ENCODE measurements at regions not wholly inside any gene's neighbourhood (a gene's known extent, or its start where the extent isn't known, plus 50 kb on each side); places are given as distances from the start of the nearest gene placed in this dataset.
A peak's percentile ranks its signal among the peaks of the same experiment; 100 is the strongest.

- DNase-seq (ENCODE audit: low read depth) = no peak
Observed at GRCh38 chr12:93042684-93043083, 113.6 kb upstream of the EEA1 start.

- no peak for DNase-seq (ENCODE audit: low read depth)
Observed at GRCh38 chr12:93043192-93043876, 114.2 kb upstream of the EEA1 start.

GRCh38 chr12:93043877-93044209 lies 114.7 kb upstream of the EEA1 start:
- DNase-seq (ENCODE audit: low read depth) = no peak

- DNase-seq (ENCODE audit: low read depth) = no peak
Observed at GRCh38 chr12:93047118-93047517, 118.0 kb upstream of the EEA1 start.

GRCh38 chr12:93048656-93049055 lies 119.6 kb upstream of the EEA1 start:
- DNase-seq (ENCODE audit: low read depth) = no peak

GRCh38 chr12:93050026-93050747 lies 121.1 kb upstream of the EEA1 start:
- DNase-seq (ENCODE audit: low read depth) = peak; percentile 93

GRCh38 chr12:93050748-93051081 lies 121.6 kb upstream of the EEA1 start:
- DNase-seq (ENCODE audit: low read depth) = no peak

GRCh38 chr12:93054021-93054420 lies 124.9 kb upstream of the EEA1 start:
- DNase-seq (ENCODE audit: low read depth) = no peak

- no peak for DNase-seq (ENCODE audit: low read depth)
Observed at GRCh38 chr12:93055221-93055620, 126.1 kb upstream of the EEA1 start.

GRCh38 chr12:93056971-93057535 lies 128.0 kb upstream of the EEA1 start:
- no peak for DNase-seq (ENCODE audit: low read depth)

- DNase-seq (ENCODE audit: low read depth) = no peak
Observed at GRCh38 chr12:93058280-93058679, 129.2 kb upstream of the EEA1 start.

GRCh38 chr12:93059288-93059687 lies 130.2 kb upstream of the EEA1 start:
- DNase-seq (ENCODE audit: low read depth) = no peak

- no peak for DNase-seq (ENCODE audit: low read depth)
Observed at GRCh38 chr12:93059925-93060665, 131.0 kb upstream of the EEA1 start.

- DNase-seq (ENCODE audit: low read depth) = peak; percentile 74
Observed at GRCh38 chr12:93060666-93061472, 131.8 kb upstream of the EEA1 start.

- no peak for DNase-seq (ENCODE audit: low read depth)
Observed at GRCh38 chr12:93061473-93062419, 132.7 kb upstream of the EEA1 start.

- DNase-seq (ENCODE audit: low read depth) = no peak
Observed at GRCh38 chr12:93065896-93066295, 136.8 kb upstream of the EEA1 start.

- DNase-seq (ENCODE audit: low read depth) = no peak
Observed at GRCh38 chr12:93072340-93072739, 143.2 kb upstream of the EEA1 start.

- no peak for DNase-seq (ENCODE audit: low read depth)
Observed at GRCh38 chr12:93073324-93073723, 144.2 kb upstream of the EEA1 start.

GRCh38 chr12:93078059-93078458 lies 149.0 kb upstream of the EEA1 start:
- no peak for DNase-seq (ENCODE audit: low read depth)

GRCh38 chr12:93078577-93078976 lies 149.5 kb upstream of the EEA1 start:
- no peak for DNase-seq (ENCODE audit: low read depth)

GRCh38 chr12:93079271-93079670 lies 150.2 kb upstream of the EEA1 start:
- no peak for DNase-seq (ENCODE audit: low read depth)
